Right lobe of liver (tissue), 6 donors: ENCODE measurements at regions not wholly inside any gene's neighbourhood (a gene's known extent, or its start where the extent isn't known, plus 50 kb on each side); places are given as distances from the start of the nearest gene placed in this dataset.

Experiments used
- ATAC-seq, 4 donors: fragments of 200-7000 bp; cut with Tn5 transposase; one replicate each; pipeline ENCODE4 v1.9.1; 2020; ENCODE audit warnings: mild to moderate bottlenecking in 4 of 4, moderate library complexity in 4 of 4
- DNase-seq, 3 donors: peaks; one replicate each; pipeline ENCODE4 v3.0.0-alpha.2; 2020
- H3K27ac ChIP-seq, 3 donors: fragments of 200-600 bp; one replicate each; pipeline ENCODE4 v1.8.0; 2022
- H3K27me3 ChIP-seq, 2 donors: fragments of 200-600 bp; one replicate each; pipeline ENCODE4 v1.8.0; 2022
- H3K36me3 ChIP-seq, 4 donors: fragments of 200-600 bp; sonication (generic) in 1 of 4; one replicate each; pipeline versions ENCODE4 v1.5.1 to v1.8.0; 2017 to 2022; ENCODE audit warnings: control low read depth in 1 of 4
- H3K4me1 ChIP-seq, 4 donors: fragments of 200-600 bp; sonication (generic) in 1 of 4; one replicate each; pipeline versions ENCODE4 v1.5.1 to v1.8.0; 2017 to 2022; ENCODE audit warnings: control low read depth in 1 of 4
- H3K4me3 ChIP-seq, 3 donors: fragments of 200-600 bp; one replicate each; pipeline ENCODE4 v1.8.0; 2022
- H3K9me3 ChIP-seq, 4 donors: fragments of 200-600 bp; sonication (generic) in 1 of 4; one replicate each; pipeline versions ENCODE4 v1.5.1 to v1.8.0; 2017 to 2022; ENCODE audit warnings: control low read depth in 1 of 4
- POLR2A ChIP-seq: fragments of 450-650 bp; IDR thresholded peaks from one replicate; pipeline ENCODE4 v1.6.1; 2017; ENCODE audit warnings: antibody characterized with exemption, mild to moderate bottlenecking
- WGBS: methylation state at CpG from one replicate; pipeline ENCODE4 v1.1.6; 2018; ENCODE audit warnings: low coverage, low lambda C conversion rate; ENCODE audit not compliant: insufficient coverage; ENCODE audit errors: missing lambda C conversion rate; 5-methylcytosine and 5-hydroxymethylcytosine counted together
- intact Hi-C, 2 donors: fragments of 100-400 bp; cut with DNase I; formaldehyde crosslinking; loops; one replicate each; pipeline versions ENCODE4 v1.11.2 to v1.14.1; 2022
- TF ChIP-seq, protein P1 (sequence below), 4 donors: fragments of 200-600 bp in 3 of 4; fragments of 450-650 bp in 1 of 4; IDR thresholded peaks; one replicate each; pipeline versions ENCODE4 v1.5.1 to v1.8.0; 2016 to 2022; ENCODE audit warnings: antibody characterized with exemption in 4 of 4, mild to moderate bottlenecking in 2 of 4
- donor health status: DM: no; HTN: yes; CAD: no.
- donor health status: DM: no; HTN: no; CAD: no.
- donor health status: DM: no; HTN: no; CAD: no.
- donor health status: DM: no; HTN: yes; CAD: no.
- donor health status: DM: no; HTN: yes; CAD: no.

DNA sequence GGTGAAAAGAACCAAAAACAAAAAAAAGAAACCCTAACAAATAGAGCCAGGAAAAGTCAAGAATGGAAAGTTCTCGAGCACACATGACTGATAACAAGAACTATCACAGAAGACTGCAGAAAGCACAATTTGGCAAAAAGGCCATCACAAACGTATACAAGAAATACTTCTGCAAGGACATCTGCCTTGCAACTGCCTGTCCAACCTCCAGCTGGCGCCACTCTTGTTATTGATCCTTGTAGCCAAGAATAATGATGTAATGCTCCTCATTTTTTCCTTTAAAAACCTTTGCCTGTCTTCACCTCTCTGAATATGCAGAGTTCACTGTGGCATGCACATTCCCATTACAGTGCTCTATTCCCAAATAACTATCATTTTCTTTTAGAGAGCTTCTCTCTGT, 87.9 kb upstream of the BMP5 start:
- no peak for DNase-seq
- ATAC-seq: no peak
- Histone ChIP-seq H3K27me3 (peaks cover 0 to 5% of the 10 kb centered on the region in 2 donors), H3K4me1 (no peaks in the 10 kb centered on the region), H3K36me3 (no peaks in the 10 kb centered on the region), H3K9me3 (no peaks in the 10 kb centered on the region), H3K27ac (no peak overlapping the region), H3K4me3 (no peak overlapping the region)
- 37% methylated on average over 3 of the region's 3 CpGs for WGBS
- intact Hi-C loops: no loop called here
- no peak for TF ChIP-seq POLR2A
- TF ChIP-seq, protein P1, sequence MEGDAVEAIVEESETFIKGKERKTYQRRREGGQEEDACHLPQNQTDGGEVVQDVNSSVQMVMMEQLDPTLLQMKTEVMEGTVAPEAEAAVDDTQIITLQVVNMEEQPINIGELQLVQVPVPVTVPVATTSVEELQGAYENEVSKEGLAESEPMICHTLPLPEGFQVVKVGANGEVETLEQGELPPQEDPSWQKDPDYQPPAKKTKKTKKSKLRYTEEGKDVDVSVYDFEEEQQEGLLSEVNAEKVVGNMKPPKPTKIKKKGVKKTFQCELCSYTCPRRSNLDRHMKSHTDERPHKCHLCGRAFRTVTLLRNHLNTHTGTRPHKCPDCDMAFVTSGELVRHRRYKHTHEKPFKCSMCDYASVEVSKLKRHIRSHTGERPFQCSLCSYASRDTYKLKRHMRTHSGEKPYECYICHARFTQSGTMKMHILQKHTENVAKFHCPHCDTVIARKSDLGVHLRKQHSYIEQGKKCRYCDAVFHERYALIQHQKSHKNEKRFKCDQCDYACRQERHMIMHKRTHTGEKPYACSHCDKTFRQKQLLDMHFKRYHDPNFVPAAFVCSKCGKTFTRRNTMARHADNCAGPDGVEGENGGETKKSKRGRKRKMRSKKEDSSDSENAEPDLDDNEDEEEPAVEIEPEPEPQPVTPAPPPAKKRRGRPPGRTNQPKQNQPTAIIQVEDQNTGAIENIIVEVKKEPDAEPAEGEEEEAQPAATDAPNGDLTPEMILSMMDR (IDR thresholded peaks at IDR 0.05): peak in 1 of 4 donors; percentile 7

DNA sequence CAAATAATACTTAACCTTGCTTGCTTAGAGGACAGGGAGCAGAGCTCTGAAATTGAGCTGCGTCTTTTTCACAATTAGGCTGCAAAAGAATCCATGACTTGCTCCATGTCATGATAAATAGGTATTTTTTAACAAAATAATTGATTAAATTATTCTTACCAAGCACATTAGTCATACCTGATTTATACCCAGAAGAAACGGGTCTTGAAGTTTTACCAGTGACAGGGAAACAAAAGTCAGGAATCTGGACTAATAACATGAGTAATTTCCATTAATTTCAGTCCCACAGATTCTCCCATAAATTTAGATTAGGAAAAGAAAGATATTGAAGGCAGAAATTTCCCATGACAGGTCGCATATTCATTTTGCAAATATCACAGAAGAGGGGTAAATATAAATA, 85.0 kb upstream of the BMP5 start:
- Histone ChIP-seq H3K4me3 (no peak overlapping the region), H3K36me3 (no peaks in the 10 kb centered on the region), H3K27ac (no peak overlapping the region), H3K27me3 (peaks cover 0 to 5% of the 10 kb centered on the region in 2 donors), H3K4me1 (no peaks in the 10 kb centered on the region), H3K9me3 (no peaks in the 10 kb centered on the region)
- intact Hi-C loops: no loop called here
- no peak for DNase-seq
- WGBS: 58% methylated on average over 3 of the region's 3 CpGs
- no peak for ATAC-seq
- no peak for TF ChIP-seq POLR2A
- TF ChIP-seq, protein P1 (IDR thresholded peaks at IDR 0.05): no peak

DNA sequence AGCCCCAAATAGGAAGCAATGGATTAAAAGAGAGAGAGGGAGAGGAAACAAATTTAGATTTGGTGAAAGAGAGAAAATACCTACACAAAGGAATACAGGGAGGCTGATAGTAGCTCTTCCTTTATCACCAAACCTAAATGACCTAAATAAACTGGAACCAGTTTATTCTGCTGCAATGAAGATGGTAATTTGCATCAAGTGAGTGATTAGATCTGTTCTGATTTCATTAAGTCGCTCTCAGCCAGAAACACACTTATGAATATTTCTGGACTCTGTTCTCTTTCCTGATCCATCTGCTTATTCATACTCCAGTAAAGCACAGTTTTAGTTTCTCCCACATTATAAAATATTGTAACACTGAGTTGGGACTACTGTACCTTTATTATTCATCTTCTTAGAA, 83.4 kb upstream of the BMP5 start:
- Histone ChIP-seq H3K27me3 (peaks cover 0 to 5% of the 10 kb centered on the region in 2 donors), H3K9me3 (no peaks in the 10 kb centered on the region), H3K4me3 (no peak overlapping the region), H3K36me3 (no peaks in the 10 kb centered on the region), H3K4me1 (no peaks in the 10 kb centered on the region), H3K27ac (no peak overlapping the region)
- intact Hi-C loops: no loop called here
- TF ChIP-seq POLR2A: no peak
- TF ChIP-seq, protein P1 (IDR thresholded peaks at IDR 0.05): no peak
- ATAC-seq (no peak), DNase-seq (no peak)
- 71% methylated on average over 1 of the region's 1 CpG for WGBS

DNA sequence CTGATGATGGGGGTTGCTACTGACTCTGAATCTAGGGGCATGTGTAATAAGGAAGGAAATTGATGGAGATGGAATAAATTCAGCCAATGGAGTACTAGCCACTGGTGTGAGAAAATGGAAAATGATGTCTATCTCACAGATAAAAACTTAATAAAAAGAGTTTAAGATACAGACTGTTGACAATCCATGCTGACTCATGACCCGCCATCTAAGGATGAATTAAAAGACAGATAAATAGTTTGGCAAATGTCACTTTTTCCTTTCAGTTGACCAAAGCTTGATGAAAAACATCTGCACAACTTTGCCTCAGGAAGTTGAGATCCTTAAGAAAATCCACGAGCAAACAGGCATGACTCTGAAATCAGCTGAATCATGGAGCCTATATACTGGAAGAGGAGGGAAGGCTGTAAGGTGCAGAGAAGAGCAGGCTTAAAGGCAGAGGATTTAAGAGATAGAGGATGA, 82.6 kb upstream of the BMP5 start:
- no peak for TF ChIP-seq POLR2A
- TF ChIP-seq, protein P1 (IDR thresholded peaks at IDR 0.05): no peak
- Histone ChIP-seq H3K27ac (no peak overlapping the region), H3K4me1 (no peaks in the 10 kb centered on the region), H3K36me3 (no peaks in the 10 kb centered on the region), H3K9me3 (no peaks in the 10 kb centered on the region), H3K27me3 (peaks cover 0 to 5% of the 10 kb centered on the region in 2 donors), H3K4me3 (no peak overlapping the region)
- DNase-seq (no peak), ATAC-seq (no peak)
- WGBS: 44% methylated on average over 2 of the region's 2 CpGs
- intact Hi-C loops: no loop called here

DNA sequence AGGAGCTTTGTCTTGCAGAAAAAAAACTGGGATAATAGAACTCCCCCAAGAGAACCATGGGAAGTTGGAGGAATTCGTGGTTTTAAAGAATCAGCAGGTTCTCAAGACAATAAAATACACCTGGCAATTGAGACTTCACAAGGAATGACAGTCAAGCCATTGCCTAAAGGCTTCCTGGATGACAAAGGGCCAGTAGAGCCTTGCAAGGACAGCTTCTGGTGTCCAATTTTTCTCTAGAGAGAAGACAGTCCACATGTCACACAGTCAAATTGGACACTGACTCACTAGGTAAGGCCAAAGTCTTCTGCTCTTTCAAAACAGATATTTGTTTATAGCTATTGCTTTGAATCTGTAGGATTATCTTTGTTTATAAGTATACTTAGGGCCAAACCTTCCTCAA, 80.3 kb upstream of the BMP5 start:
- no peaks in the 10 kb centered on the region for H3K36me3 ChIP-seq
- H3K27me3 ChIP-seq: peaks cover 0 to 5% of the 10 kb centered on the region in 2 donors
- 38% methylated on average over 1 of the region's 1 CpG for WGBS
- DNase-seq (no peak), ATAC-seq (peak in 1 of 4 donors; percentile 33)
- H3K4me1 ChIP-seq: no peaks in the 10 kb centered on the region
- no peaks in the 10 kb centered on the region for H3K9me3 ChIP-seq
- intact Hi-C loops: no loop called here
- no peak overlapping the region for H3K4me3 ChIP-seq
- H3K27ac ChIP-seq: no peak overlapping the region
- no peak for TF ChIP-seq POLR2A
- TF ChIP-seq, protein P1 (IDR thresholded peaks at IDR 0.05): no peak
